ENCODE measurements at regions not wholly inside any gene's neighbourhood (a gene's known extent, or its start where the extent isn't known, plus 50 kb on each side); places are given as distances from the start of the nearest gene placed in this dataset.

DNA sequence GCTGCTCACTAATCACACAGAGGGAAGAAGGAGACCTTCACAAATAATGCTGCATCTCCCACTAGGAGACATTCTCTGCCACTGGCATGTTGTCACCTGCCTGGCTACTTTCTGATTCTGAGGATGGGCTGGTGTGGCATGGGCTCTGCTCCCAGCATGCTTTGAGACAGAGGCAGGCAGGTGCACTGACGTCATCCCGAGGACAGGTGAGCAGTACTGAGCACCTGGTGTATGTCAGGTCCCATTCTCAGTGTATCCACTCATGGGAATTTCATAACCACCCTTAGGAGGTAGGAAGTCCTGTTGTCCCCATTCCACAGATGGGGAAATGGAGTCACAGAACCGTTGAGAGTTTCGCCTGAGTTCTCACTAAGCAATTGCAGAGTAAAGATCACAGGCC, 597.9 kb downstream of the VRK1 start:
- Mint-ChIP-seq H3K36me3 (ENCODE audit: low read depth) (no peaks in the 10 kb centered on the region), H3K27ac (no peak overlapping the region), H3K4me3 (no peak overlapping the region), H3K4me1 (peaks cover 17% of the 10 kb centered on the region), H3K27me3 (ENCODE audit: insufficient read depth) (no peaks in the 10 kb centered on the region), H3K9me3 (peaks cover 3% of the 10 kb centered on the region)
- Histone ChIP-seq H3K4me1 (ENCODE audit: control insufficient read depth, insufficient read depth, low read length) (no peaks in the 10 kb centered on the region), H3K27me3 (ENCODE audit: control insufficient read depth, insufficient read depth, low read length, poor library complexity, severe bottlenecking) (no peaks in the 10 kb centered on the region), H3K9me3 (ENCODE audit: control insufficient read depth, low read length) (no peaks in the 10 kb centered on the region), H3K27ac (ENCODE audit: low read depth, low read length) (no peak overlapping the region), H3K9ac (ENCODE audit: extremely low read depth, low read length, poor library complexity, severe bottlenecking) (no peak overlapping the region), H3K4me3 (ENCODE audit: low read length) (no peak overlapping the region), H3K36me3 (ENCODE audit: control insufficient read depth, insufficient read depth, low read length) (no peaks in the 10 kb centered on the region)
- TF ChIP-seq CTCF (conservative IDR thresholded peaks at IDR 0.05), result no peak
- 90 to 93% methylated on average over 4 of the region's 4 CpGs for WGBS, 2 experiments (ENCODE audit: insufficient coverage in 1 of 2, insufficient read length in 1 of 2)
- DNase-seq, result no peak

- 93 to 95% methylated on average over 7 of the region's 7 CpGs for WGBS, 2 experiments (ENCODE audit: insufficient coverage in 1 of 2, insufficient read length in 1 of 2)
- Histone ChIP-seq H3K36me3 (ENCODE audit: control insufficient read depth, insufficient read depth, low read length) (no peaks in the 10 kb centered on the region), H3K9ac (ENCODE audit: extremely low read depth, low read length, poor library complexity, severe bottlenecking) (no peak overlapping the region), H3K27ac (ENCODE audit: low read depth, low read length) (no peak overlapping the region), H3K9me3 (ENCODE audit: control insufficient read depth, low read length) (no peaks in the 10 kb centered on the region), H3K4me1 (ENCODE audit: control insufficient read depth, insufficient read depth, low read length) (no peaks in the 10 kb centered on the region), H3K4me3 (ENCODE audit: low read length) (no peak overlapping the region), H3K27me3 (ENCODE audit: control insufficient read depth, insufficient read depth, low read length, poor library complexity, severe bottlenecking) (no peaks in the 10 kb centered on the region)
- H3K36me3 Mint-ChIP-seq (ENCODE audit: low read depth), result no peaks in the 10 kb centered on the region
- H3K4me1 Mint-ChIP-seq, result peaks cover 6% of the 10 kb centered on the region
- H3K27me3 Mint-ChIP-seq (ENCODE audit: insufficient read depth), result peaks cover 3% of the 10 kb centered on the region
- no peak overlapping the region for H3K27ac Mint-ChIP-seq
- H3K4me3 Mint-ChIP-seq, result no peak overlapping the region
- TF ChIP-seq CTCF (conservative IDR thresholded peaks at IDR 0.05), result no peak
- peaks cover 4% of the 10 kb centered on the region for H3K9me3 Mint-ChIP-seq
- peak; percentile 15 for DNase-seq
These were observed 604.5 kb downstream of the VRK1 start for GRCh38 chr14:97401714-97402113.

GRCh38 chr14:97402279-97402678, 605.1 kb downstream of the VRK1 start:
- Mint-ChIP-seq H3K36me3 (ENCODE audit: low read depth) (no peaks in the 10 kb centered on the region), H3K27me3 (ENCODE audit: insufficient read depth) (peaks cover 3% of the 10 kb centered on the region), H3K27ac (no peak overlapping the region), H3K4me1 (peaks cover 2% of the 10 kb centered on the region), H3K9me3 (peaks cover 4% of the 10 kb centered on the region), H3K4me3 (no peak overlapping the region)
- H3K27me3 ChIP-seq (ENCODE audit: control insufficient read depth, insufficient read depth, low read length, poor library complexity, severe bottlenecking), result no peaks in the 10 kb centered on the region
- TF ChIP-seq CTCF (conservative IDR thresholded peaks at IDR 0.05), result no peak
- no peak overlapping the region for H3K4me3 ChIP-seq (ENCODE audit: low read length)
- H3K9ac ChIP-seq (ENCODE audit: extremely low read depth, low read length, poor library complexity, severe bottlenecking), result no peak overlapping the region
- H3K36me3 ChIP-seq (ENCODE audit: control insufficient read depth, insufficient read depth, low read length), result no peaks in the 10 kb centered on the region
- H3K9me3 ChIP-seq (ENCODE audit: control insufficient read depth, low read length), result no peaks in the 10 kb centered on the region
- WGBS, 2 experiments (ENCODE audit: insufficient coverage in 1 of 2, insufficient read length in 1 of 2), result 60 to 86% methylated on average over 1 to 2 of the region's 2 CpGs
- peak; percentile 2 for DNase-seq
- H3K27ac ChIP-seq (ENCODE audit: low read depth, low read length), result no peak overlapping the region
- no peaks in the 10 kb centered on the region for H3K4me1 ChIP-seq (ENCODE audit: control insufficient read depth, insufficient read depth, low read length)

All from endodermal cell (in vitro differentiated cells).